HL-60/S4 (cell line): ENCODE measurements at regions not wholly inside any gene's neighbourhood (a gene's known extent, or its start where the extent isn't known, plus 50 kb on each side); places are given as distances from the start of the nearest gene placed in this dataset.

Experiments
- in situ Hi-C: fragments of 300-500 bp; cut with MboI; formaldehyde crosslinking; loops from 2 replicates; pipeline ENCODE4 v1.14.3; 2022; ENCODE audit warnings: low sequenced_read_pairs

- in situ Hi-C loops: no loop called here
Observed at GRCh38 chr10:4543938-4544533, 282.0 kb upstream of the AKR1E2 start.

- in situ Hi-C loops: no loop called here
Observed at GRCh38 chr10:4541292-4541691, 284.7 kb upstream of the AKR1E2 start.

- in situ Hi-C loops: no loop called here
Observed at GRCh38 chr10:4538016-4538415, 288.0 kb upstream of the AKR1E2 start.

DNA sequence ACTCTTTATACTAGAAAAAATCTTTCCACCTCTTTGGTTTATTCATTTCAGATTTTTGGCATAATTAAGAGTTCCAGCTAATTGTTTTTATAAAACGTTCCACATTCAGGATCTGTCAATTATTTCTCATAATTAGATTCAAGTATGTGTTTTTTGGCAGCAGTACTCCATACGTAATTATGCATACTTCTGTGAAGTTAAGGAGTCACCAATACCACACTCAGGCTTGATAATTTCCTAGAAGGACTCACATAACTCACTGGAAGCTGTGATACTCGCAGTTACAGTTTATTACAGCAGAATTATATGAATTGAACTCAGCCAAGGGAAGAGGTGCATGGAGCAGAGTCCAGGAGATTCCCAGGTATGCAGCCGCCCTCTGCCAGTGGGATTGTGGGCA, 290.5 kb upstream of the AKR1E2 start:
- in situ Hi-C loops: no loop called here

- in situ Hi-C loops: no loop called here
Observed at GRCh38 chr10:4533621-4534020, 292.4 kb upstream of the AKR1E2 start.

DNA sequence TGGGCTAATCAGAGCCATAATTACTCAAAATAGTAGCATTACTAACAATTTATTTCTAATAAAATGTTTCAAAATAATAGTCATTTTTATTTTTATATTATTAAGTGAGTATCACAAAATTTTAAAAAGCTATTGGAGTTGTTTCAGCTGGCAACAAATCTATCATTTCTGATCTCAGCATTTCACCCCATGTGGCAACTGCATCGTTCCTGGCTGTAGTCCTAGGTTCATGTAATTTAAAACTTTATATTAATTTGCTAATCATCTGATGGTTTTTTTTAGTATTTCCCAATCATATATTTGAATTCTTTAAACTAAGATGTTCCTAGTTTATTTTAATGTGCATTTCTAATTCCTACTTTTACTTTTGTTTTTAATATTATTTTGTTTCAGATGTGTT, 293.0 kb upstream of the AKR1E2 start:
- in situ Hi-C loops: no loop called here

- in situ Hi-C loops: no loop called here
Observed at GRCh38 chr10:4532467-4532866, 293.5 kb upstream of the AKR1E2 start.

- in situ Hi-C loops: no loop called here
Observed at GRCh38 chr10:4532011-4532410, 294.0 kb upstream of the AKR1E2 start.

- in situ Hi-C loops: no loop called here
Observed at GRCh38 chr10:4529266-4529665, 296.7 kb upstream of the AKR1E2 start.

DNA sequence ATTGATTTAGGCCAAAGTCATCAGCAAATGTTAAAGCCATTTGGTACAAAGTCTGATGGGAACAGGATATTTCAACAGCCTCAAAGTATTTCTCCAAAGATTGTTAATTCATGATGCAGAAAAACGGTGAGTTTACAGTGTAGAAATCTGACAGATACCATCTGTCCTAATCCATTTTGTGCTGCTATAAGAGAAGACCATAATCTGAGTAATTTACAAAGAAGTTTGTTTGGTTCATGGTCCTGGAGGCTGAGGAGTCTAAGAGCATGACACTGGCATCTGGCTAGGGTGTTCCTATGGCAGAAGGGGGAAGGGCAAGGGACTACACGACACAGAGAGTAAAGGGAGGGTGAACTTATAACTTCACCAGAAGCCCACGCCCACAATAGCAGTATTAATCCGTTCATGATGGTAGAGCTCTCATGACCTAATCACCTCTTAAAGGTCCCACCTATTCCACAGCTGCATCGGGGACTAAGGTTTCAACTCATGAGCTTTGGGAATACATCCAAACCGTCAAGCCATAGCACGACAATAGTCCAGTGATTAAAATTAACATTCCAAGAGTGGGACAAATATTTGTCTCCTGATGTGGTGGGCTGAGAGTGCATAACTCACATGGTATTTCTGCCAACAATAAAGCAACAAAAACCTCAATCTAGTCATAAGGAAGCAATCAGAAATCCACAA, 298.6 kb upstream of the AKR1E2 start:
- in situ Hi-C loops: no loop called here

GRCh38 chr10:4526311-4526731, 299.7 kb upstream of the AKR1E2 start:
- in situ Hi-C loops: no loop called here

GRCh38 chr10:4525103-4525502, 300.9 kb upstream of the AKR1E2 start:
- in situ Hi-C loops: no loop called here

- in situ Hi-C loops: no loop called here
Observed at GRCh38 chr10:4522296-4523000, 303.6 kb upstream of the AKR1E2 start.

DNA sequence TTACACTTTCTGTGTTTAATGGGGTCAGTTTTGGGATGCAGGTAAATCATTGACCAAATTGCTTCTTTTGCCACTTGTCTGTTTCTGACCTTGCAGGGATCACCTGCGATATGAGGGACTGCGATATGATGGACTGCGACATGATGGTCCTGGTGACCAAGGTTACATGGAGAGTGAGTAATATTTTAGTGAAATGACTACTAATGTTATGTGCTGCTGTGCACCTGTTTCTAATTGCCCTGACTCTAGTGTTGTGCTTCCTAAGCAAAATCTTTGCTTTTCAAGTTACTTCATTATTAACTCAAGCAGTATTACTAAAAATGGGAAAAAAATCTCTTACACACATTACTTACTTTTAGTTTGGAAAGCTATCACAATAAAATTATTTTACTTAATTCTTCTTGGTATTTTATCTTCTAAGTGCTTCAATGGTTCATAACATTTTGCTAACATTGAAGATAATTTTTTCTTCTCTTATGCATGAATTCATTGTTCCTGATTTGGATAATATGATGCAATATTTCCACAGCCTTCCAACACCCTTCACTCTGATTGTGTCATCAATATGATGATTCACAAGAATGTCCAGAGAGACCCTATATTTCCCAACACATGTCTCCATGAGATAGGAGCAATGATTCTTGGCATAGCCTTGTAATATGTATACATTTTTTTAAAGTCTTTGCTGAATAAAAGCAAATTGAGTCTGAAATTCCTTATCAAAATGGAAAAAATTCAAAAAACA, 306.2 kb upstream of the AKR1E2 start:
- in situ Hi-C loops: no loop called here

GRCh38 chr10:4517746-4518145, 308.3 kb upstream of the AKR1E2 start:
- in situ Hi-C loops: no loop called here

- in situ Hi-C loops: no loop called here
Observed at GRCh38 chr10:4515721-4516120, 310.3 kb upstream of the AKR1E2 start.

GRCh38 chr10:4514445-4515108, 311.4 kb upstream of the AKR1E2 start:
- in situ Hi-C loops: no loop called here

DNA sequence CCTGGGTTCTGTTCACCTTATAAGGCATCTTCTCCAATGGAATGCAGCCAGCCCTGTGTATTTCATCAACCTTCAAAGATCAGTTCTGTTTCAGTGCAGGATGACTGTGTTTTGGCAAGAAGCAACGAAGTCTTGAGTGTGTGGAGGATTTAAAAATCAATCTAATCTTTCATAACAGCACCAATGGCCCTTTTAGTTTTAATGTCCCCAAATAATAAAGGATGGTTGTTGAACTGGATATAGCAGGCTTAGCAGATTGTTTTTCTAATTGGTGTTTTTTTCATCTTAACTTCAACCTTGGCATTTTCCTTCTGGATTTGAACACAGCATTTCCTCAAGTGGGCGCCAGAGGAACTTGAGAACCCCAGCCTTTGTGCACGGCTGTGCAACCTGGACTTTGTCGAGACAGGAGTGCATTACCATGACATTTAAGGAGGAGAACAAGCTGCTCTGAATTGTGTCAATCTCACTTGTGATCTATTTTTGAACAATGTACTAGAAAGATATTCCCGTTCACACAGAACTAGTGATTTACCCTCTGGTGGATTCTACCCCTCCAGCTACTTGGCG, 313.3 kb upstream of the AKR1E2 start:
- in situ Hi-C loops: no loop called here

DNA sequence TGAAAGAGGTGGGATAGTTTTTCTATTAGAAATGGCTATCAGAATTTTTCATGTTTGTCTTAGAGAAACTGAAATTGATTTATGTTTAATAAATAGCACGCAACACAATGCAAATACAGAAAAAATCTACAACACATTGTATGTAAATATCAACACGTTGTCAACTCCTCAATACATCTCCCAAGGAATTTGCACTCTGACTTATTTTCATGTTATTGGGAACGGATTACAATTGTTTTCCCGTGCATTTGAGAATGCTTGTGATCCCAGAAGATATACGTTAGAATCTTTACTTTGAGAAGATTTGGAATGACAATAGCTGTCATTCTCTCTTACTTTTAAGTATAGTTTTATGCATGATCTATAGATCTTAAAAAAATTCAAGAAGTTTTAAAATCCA, 313.8 kb upstream of the AKR1E2 start:
- in situ Hi-C loops: no loop called here

DNA sequence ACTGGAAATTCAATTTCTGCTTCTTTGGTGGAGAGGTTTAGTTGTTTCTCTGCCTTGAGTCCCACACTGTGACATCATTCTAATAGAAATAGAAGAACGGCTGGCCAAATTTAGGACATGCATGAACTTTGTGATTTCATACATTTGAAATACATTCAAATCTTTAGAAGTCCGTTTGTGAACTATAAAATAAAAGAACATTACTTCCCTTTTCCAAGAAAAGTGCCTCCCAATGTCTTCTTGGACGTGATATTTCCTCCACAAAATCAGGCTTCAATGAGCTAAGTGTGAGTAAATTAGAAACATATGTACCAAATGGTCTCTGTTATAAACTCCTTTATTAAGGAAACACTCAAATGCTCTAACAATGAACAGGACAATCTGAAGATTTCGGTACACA, 314.5 kb upstream of the AKR1E2 start:
- in situ Hi-C loops: no loop called here

DNA sequence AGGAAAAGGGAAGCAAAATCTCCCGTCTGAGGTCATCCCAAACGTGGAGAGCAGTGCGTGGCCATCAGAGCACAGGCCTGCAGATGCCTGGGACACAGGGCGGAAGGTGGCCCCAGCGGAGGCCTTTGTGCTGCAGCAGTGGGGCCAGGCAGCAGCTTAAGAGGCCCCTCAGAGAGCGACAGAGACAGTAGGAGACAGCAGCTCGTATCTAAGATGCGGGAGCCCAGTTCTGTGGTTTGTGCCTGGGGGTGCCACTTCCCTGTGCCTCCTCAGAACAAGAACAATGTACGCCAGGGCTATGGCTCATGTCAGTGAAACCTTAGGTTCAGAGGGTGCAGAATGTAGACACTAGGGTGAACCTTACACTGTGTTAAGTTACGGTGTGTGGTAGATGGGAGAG, 316.6 kb upstream of the AKR1E2 start:
- in situ Hi-C loops: no loop called here
